Keratinocyte (primary cell): ENCODE measurements at regions not wholly inside any gene's neighbourhood (a gene's known extent, or its start where the extent isn't known, plus 50 kb on each side); places are given as distances from the start of the nearest gene placed in this dataset.

Experiments used
- CTCF ChIP-seq, 3 experiments: IDR thresholded peaks in 1 of 3; conservative IDR thresholded peaks in 1 of 3; optimal IDR thresholded peaks in 1 of 3; 2 replicates in 2 of 3; 3 replicates in 1 of 3; pipeline versions ENCODE3 to v1.5.1; 2011; ENCODE audit warnings: low read length in 3 of 3, mild to moderate bottlenecking in 3 of 3, moderate library complexity in 2 of 3, control low read depth in 1 of 3, inconsistent platforms in 1 of 3; ENCODE audit not compliant: insufficient read depth in 2 of 3; ENCODE audit errors: extremely low read depth in 1 of 3
- EZH2 ChIP-seq: IDR thresholded peaks from one replicate; pipeline ENCODE4 v1.6.1; 2012; ENCODE audit warnings: inconsistent platforms, mild to moderate bottlenecking, low read length, moderate library complexity

- TF ChIP-seq CTCF (optimal IDR thresholded peaks at IDR 0.05 in 1 of 3, IDR thresholded peaks at IDR 0.05 in 1 of 3, conservative IDR thresholded peaks at IDR 0.05 in 1 of 3; ENCODE audit: extremely low read depth in 1 of 3, insufficient read depth in 2 of 3, low read length in 3 of 3): no peak
- no peak for TF ChIP-seq EZH2
Measured at GRCh38 chr3:177473903-177474302, 276.6 kb upstream of the TBL1XR1 start.
